GM21447 (cell line): ENCODE measurements at regions not wholly inside any gene's neighbourhood (a gene's known extent, or its start where the extent isn't known, plus 50 kb on each side); places are given as distances from the start of the nearest gene placed in this dataset.

Experiments used
- ATAC-seq: cut with Tn5 transposase; IDR thresholded peaks from one replicate; pipeline ENCODE4 v1.9.1; 2021; ENCODE audit not compliant: unreplicated experiment

DNA sequence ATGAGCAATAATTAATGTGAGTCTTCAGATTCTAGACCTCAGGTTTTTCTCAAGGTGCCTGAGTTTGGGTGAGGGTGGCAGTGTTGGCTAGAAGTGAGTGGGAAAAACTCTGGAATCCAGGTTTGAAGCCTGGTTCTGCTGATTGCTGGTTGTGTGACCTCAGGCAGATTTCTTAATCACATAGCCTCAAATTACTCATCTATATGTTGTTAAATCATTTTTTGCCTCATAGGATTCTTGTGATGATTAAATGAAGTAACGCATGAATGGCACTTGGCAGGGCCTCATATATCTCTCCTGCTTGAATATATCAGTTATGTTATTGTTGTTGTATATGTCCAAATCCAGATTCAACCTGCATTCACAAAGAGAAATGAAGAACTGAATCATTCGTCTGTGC, 60.5 kb downstream of the NR2F2 start:
- ATAC-seq, result no peak

DNA sequence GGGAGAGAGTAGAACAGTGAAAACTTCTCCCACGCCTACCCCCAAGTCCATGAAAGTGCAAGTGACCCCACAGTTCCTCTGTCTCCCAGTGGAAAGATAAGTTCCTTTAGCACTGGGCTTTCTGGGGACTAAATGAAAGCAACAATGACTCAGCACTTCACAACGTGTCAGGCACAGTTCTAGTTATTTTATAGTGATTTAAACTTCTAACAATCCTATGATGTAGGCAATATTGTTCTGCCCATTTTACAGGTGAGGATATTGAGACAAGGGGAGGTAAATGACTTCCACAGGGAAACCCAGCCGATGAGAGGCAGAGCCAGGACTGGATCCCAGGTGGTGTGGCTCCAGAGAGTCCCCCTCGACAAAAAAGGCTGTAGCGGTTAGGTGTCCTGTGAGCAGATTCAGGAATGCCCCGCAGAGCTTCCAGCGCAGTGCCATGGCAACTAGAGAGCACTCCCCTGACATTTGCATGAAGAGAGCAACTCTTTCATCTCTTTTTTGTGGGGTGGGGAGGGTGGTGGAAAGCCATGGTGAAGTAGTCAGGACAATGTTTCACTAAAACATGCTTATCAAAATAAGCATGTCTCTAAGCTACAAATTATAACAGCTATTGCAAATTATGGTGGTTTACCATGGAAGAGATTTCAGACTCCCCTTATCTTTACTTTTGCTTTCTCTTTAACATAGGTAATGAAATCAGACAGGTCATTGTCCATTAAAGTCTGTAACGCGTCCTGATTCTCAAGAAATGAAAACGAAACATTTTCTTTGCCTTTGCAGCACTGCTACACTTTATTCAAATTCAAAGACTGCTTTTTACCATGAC, 62.1 kb downstream of the NR2F2 start:
- ATAC-seq, result no peak

DNA sequence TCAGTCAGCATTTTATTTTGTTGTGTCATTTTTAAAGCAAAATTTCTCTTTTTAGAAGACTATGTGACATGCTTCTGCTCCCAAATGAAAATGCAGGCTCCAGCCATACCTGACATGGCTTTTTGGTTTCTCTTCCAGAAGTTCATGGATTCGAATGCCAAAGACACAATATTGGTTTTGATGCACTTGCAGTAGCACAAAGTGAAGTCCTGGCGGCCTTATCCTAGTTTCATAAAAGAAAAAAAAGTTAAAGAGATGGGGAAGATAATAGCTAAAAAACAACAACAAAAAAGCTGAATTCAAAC, 62.7 kb downstream of the NR2F2 start:
- ATAC-seq, result no peak

DNA sequence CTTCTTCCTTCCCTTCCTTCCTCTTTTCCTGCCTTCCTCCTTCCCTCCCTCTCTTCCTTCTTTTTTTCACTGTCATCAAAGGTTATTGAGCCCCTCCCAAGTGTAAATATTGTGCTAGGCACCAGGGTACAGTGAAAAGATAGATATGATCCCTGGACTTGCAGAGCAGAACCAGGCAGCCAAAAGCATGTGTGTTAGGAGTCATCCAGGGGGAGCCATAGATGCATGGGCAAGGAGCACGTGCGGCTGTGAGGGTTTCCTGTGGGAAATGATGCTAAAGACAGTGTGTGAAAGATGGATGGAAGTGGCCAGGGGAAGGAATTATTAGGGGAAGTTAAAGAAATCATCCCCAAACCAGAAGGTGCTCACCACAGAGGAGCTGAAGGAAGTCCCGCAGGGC, 65.2 kb downstream of the NR2F2 start:
- ATAC-seq, result no peak

DNA sequence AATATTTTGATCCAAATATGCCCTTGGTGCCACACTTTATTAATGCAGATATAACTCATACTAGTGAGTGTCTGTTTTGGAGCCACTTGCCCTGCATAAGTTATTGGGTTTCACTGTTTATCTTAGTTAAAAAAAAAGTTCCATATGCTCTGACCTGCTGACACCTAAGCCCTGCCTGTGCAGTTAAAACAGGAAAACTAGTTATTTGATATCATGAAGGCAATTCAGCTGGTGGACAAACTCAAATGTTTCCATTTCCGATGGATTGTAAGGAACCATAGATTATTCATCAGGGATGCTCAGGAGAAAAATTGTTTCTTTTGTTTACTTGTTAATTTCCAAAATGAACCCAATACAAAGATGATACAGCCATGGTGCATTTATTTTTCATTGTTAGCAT, 68.3 kb downstream of the NR2F2 start:
- no peak for ATAC-seq

DNA sequence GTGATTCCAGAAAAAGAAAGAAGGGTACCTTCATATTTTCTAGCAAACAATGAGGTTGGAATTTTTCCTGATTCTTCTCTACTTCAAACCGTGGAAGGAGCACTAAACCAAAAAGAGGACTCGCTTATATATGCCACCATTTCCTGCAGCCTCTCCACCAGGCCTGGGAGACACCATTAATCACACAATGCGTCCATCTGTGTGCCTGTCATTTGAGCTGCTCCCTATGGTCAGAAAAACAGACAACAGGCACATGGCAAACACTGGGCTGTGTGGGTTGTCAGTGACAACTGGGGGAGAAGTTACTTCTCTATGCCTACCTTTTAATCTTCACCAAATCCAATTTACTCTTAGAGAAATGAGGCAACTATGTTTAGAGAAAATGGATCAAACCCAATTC, 71.9 kb downstream of the NR2F2 start:
- ATAC-seq, result no peak

DNA sequence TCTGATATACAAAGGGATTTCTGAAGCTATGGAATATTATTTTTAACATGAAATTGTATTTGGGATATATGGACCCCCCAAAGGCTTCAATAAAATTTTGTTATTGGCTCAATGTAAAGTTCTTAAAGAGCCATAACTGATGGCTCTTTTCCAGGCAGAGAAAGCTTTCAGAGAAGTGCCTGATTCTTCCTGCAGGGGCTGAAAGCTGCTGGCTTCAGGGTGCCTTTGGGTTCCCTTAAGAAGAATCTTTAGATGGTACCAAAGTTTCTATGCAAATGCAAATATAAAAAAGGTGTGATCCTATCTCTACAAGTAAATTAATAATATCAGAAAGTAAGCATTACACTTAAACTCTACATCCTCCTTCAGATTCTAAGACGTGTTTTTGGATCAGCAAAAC, 72.6 kb downstream of the NR2F2 start:
- ATAC-seq, result no peak

DNA sequence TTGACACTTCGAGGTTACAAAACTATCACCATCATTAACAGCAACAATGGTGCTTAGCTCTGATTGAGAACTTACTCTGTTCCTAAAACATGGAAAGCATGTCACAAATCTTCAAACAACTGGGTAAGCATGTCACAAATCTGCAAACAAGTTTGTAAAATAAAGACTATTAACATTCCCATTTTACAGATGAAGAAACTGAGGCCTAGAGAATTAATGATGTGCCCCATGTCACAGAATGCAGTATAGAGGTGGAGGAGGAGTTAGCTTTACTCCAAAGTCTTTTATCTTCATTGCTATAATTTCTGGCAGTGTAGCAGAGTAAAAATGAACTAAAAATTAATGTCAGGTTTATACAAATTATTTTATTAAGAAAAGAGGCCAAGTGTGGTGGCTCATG, 73.4 kb downstream of the NR2F2 start:
- no peak for ATAC-seq

DNA sequence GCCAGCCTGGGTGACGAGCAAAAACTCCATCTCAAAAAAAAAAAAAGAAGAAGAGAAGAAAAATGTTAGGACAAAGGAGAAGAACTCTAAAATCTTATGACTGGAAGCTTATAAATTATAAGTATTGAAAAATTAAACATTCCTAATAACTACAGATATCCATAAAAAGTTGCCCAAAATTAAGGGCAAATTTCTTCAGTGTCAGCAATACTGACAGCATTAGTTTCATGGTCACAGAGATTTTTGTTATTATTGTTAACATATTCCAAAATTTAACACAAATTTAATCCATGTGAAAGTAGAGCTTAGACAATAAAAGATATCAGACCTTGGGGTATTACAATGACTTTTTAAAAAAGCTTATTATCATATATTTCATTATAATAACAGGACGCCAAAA, 74.1 kb downstream of the NR2F2 start:
- no peak for ATAC-seq

DNA sequence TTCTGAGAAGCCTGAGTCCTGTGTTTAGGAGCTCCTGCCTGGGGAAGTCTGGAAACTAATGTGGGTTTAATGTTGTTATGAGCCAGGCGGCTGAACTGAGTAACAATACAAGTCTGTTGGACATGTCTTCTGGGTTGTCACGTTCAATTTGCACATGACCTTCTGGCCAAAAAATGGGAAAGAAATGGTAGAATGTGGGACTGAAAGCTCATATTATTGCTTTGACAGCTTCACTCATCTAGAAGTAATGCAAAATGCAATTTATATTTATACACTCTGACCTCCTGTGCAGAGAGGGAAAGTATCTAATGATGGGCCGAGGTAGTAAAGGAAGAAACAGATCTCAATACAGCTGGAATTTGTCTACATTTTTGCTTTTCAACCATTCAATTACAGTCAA, 75.8 kb downstream of the NR2F2 start:
- no peak for ATAC-seq

DNA sequence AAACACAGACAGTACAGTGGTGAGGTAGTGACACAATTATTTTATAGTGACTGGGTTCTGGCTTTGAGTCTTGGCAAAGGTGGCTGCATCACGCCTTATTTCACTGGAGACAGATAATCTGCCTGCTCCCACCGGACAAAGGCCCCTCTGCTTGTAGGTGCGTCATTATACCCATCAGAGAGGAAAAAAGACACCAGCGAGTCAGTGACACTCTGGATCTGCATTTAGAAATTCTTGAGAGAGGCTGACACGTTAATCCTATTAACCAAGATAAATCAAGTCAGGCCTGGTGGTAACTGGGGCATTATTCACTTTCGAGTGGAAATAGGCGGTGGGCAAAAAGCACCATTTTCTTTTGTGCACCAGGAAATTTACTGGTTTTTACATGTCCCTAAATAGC, 76.2 kb downstream of the NR2F2 start:
- no peak for ATAC-seq

DNA sequence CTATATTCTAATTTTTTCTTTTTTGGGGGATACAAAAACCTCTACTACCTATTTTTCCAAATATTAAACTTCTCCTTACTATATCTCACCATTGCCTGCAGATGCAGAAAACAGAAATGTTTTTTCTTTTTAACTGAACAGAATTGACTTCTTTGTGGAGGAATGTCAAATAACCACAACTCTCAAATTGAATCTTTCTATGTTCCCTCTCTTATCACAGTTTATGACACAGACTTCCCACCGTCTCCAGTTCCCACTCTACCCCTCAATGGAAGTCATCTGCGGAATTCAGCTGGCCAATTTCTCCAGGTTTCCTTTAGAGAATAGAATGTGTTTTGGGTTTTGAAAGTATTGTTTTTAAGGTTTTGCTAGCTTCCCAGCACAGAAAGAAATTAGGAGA, 77.0 kb downstream of the NR2F2 start:
- no peak for ATAC-seq

DNA sequence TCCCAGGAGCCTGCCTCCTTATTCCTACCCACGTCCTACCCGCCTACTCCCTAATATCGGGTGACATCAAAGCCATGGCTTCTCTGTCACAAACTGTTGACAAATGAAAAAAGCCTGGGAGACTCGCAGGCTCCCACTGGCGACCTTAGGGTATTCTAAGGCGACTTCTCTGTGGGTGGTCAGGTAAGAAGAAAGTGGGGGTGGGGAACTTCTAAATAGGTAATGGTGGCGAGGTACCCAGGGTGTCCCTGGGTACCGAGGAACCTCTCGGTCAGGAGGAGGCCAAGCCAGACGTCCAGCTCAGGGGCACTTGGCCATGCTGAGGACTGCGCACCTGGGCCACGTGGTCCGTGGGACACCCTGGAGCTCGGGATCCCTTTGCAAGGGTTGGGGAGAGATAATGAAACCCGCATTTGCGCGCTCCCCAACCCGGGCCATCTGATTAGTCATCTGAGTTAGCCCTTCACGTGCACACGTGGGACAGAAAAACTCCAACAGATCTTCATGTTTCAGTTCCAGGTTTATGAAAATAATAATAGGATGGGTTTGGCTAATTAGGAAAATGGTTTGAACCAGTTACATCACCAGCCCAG, 78.2 kb downstream of the NR2F2 start:
- ATAC-seq, result no peak

DNA sequence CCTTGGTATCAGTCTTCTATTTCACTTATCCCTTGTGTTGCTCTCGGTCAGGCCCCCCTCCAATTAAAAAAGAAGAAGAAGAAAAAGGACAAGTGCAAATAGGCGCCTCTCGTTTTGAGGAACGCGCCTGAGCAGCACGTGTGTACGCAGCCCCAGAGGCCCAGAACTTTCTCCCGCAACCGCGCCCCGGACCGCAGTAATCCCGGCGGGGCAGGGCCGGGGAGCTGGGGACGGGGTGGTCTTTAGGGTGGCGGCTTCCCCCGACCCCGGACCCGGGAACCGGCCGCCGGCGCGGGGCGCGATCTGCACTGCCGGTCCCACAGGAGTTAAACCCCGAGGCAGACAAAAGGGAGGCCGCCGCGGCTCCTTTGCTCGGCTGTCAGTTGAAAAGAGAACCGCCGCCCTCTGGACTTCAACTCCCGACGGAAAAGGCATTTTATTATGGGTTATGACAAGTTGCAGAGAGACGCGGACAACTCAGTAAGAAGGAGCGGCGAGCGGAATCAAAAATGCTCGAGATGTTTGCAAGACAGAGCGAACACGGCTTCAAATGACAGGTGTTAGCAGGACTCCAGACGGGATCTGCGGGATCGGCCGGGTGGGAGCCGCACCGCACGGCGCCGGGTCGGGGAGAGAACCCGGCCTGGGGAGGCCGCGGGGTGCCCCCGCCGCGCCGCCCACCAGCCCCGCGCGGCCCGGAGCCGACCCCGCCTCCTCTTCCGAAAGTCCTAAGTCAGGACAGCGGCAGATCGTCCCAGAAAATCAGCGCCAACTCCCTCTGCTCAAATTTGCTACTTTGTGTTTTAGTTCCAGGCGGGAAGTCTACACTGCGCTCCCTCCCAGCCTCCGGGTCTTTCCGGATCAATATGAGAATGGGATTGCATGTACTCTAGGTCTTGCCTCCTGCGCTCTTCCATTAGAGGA, 79.0 kb downstream of the NR2F2 start:
- no peak for ATAC-seq

DNA sequence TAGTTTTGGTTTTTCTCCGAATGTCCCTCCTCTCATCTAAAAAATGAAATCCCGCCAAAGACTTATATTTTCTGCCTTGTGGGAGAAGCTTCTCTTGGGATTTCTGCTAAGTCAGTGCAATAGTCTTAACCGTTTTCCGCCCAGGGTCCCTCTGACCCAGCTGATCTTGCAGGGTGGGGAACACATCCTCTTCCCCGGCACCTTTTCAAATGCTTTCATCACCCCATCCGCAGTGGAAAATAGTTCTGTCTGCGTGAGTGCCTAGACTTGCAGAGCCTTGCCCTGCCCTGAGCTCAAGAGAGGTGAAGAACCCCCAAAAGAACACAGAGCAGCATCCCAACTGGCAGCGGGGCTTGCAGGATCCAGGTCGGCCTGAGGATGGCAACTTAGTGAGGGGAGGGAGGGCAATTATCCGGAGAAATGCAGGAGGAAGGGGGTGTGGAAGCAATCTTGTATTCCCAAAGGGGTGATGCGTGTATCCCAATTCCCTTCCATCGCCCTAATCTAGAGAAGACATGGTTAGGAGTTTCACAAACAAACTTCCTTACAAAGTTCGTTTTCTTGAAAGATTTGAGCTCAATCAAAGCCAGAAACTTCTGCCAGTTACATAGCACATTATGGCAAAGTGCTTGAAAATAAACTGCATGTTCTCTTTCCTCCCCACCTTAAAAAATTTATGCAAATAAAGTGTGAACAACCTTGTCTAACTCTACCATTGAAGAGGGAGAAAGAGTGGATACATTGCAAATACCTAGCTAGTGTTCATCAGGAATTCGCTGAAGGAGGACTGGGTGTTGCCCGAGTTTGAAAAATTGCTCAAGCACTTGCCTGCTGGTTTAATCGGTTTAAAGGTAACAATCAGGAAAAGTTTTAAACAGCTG, 79.9 kb downstream of the NR2F2 start:
- ATAC-seq, result no peak

DNA sequence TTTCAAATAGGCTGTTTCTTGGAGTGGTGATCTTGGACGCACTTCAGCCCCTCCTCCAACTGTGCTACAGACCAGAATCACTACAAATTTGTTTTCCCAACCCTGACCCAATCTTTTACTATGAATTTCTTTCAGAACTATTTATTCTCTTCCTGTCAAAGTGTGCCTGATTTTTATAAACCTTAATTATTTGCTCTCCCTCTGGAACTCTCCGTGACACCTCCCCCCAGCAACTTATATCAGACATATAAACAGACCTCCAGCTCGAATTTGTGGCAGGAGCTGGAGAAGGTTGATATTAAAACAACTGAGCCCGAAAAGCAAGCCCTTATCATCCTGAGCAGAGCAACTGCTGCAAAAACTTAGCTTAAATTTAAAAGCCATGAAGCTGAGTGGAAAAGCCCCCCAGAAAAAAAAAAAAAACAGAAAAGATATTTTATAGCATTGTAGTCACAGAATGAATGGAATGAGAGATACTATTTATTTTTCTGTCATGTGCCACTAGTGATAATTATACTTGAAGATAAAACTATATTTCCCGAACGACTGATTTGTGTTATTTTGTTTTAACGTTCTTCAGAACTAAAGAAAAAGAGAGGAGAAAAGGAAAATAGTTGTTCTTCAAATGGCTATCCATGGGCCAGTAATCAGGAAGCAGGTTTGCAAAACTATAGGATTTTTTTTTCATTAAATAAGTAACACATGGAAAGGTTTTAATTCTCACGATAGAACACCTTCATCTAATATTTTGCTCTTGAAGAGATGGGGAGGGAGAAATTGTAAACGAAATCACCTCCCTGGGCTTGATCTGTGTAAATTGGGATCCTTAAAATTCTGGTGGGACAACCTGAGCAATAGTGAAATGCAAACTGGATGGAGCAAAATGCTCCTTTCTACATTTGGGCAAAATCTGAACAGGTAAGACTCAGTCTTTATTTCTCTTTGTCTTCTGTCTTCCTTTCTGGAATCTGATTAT, 80.8 kb downstream of the NR2F2 start:
- ATAC-seq, result no peak

DNA sequence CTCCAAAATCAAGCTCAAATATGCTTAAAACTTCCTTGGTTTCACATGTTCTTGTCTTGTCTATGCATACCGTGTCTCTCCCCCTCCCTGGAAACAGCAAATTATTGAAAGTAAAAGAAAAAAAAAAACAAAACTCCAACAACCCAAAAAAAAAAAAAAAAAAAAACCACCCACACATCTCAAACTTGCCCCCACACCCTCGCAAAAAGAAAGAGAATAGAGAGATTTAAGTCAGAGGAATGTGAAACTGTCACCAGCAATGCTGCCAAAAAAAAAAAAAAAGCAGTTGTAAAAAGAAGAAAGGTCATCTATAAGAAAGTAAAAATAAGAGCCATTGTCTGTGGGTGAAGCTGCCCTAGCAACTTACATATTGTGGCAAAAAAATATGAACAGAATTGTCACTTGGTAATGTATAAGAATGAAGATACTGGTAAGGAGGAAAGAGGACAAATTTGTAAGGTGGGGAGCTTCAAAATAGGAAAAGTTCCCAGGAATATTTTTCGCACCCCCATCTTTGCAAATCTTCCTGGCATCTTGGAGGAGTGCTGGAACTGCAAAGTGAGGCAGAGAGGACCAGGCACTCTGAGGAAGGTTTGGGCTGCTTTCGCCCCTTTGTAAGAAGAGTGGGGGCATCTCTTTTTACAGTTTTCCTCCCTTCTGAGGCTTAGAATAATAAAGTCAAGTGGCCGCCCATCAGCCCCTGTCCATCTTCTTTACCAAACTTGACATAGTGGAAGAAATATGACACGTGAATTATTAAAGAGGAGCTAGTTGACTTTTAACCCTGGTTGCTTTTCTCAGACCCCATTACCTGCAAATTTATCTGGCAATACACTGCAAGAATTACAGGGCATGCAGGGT, 81.8 kb downstream of the NR2F2 start:
- no peak for ATAC-seq

DNA sequence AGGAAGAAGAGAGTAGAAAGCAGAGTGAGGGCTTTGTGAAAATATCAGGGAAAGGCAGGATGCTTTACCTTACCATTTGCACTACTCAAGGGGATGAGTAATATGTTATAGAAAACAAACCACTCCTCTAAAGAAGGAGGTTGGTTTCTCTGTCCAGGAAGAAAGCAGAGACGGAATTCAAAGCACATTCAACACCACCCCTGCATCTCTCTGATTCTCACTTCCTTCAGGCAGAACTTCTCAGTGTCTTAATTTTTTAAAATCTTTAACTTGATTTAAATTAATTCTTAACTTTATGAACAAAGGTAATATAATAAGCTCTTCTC, 82.4 kb downstream of the NR2F2 start:
- no peak for ATAC-seq

DNA sequence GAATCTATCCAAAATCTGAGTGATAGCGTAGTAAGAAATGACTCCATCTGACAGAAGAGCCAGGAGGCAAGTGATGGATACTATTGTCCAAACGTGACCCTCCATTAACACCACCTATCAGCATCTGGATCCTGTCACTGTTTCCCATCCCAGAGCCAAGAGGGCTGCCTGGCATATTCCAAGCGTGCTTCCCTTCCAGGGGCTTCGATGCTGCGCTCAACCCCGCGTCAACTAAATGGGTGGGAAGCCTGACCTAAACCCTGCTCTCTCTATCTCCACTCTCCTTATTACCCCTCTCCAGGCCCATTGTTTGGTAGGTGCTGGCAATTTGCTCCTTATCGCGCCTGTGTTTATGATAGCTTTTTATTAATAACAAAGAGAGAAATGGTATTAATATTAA, 83.2 kb downstream of the NR2F2 start:
- ATAC-seq, result no peak
